ENCODE measurements at regions not wholly inside any gene's neighbourhood (a gene's known extent, or its start where the extent isn't known, plus 50 kb on each side); places are given as distances from the start of the nearest gene placed in this dataset.

DNA sequence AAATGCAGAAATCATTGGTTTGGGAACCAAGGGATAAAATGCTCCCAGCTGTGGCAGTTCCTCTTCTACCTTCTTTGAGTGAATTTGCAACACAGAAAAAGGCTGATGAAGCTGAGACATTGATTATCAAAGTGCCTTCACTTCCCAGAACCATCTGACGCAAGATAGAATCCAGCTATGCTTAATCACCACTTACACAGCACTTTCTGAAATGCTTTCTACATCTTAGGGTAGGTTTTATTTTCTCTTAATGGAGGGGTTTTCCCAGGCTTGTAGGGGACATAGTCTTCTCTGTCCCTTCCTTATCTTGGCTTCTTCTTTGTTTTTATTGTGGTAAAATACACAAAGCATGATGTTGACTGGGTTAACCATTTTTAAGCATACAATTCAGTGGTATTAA is 332.6 kb upstream of the ZNF32 start:
- H3K27ac ChIP-seq (ENCODE audit: low read depth in 2 of 2, low read length in 2 of 2), result no peak overlapping the region

DNA sequence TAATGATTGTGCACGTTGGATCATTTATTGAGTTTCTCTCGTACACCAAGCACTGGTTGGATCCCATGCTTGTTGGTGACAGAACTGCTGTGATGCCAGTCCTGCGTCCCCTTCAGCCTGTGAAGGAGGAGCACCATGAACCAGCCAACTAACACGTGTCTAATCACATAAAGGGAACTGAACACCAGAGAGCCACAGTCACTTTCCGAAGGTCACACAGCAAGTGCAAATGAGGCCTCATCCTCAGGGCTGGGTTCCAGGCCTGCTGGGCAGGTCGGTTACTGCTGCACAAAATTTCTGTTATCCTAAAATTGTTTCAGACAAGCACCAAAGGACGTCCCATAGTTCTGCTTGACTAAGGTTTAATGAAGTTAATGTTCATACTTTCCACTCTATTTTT is 332.0 kb upstream of the ZNF32 start:
- Histone ChIP-seq H3K27ac (ENCODE audit: low read depth in 2 of 2, low read length in 2 of 2) (no peak overlapping the region), H3K27me3 (ENCODE audit: control insufficient read depth in 2 of 2, insufficient read depth in 2 of 2, low read length in 2 of 2) (no peaks in the 10 kb centered on the region), H3K9me3 (ENCODE audit: control insufficient read depth in 2 of 2, low read length in 2 of 2) (no peaks in the 10 kb centered on the region), H3K36me3 (ENCODE audit: control insufficient read depth in 2 of 2, insufficient read depth in 2 of 2, low read length in 2 of 2) (no peaks in the 10 kb centered on the region), H3K4me1 (ENCODE audit: control insufficient read depth in 2 of 2, insufficient read depth in 2 of 2, low read length in 2 of 2) (no peaks in the 10 kb centered on the region), H3K4me3 (ENCODE audit: low read length in 2 of 2) (no peak overlapping the region), H3K9ac (ENCODE audit: low read depth in 1 of 2, low read length in 2 of 2) (no peak overlapping the region)

More for the DNA sequence above, 332.6 kb upstream of the ZNF32 start:
- no peaks in the 10 kb centered on the region for H3K36me3 ChIP-seq (ENCODE audit: control insufficient read depth in 2 of 2, insufficient read depth in 2 of 2, low read length in 2 of 2)
- no peaks in the 10 kb centered on the region for H3K9me3 ChIP-seq (ENCODE audit: control insufficient read depth in 2 of 2, low read length in 2 of 2)
- H3K27me3 ChIP-seq (ENCODE audit: control insufficient read depth in 2 of 2, insufficient read depth in 2 of 2, low read length in 2 of 2), result no peaks in the 10 kb centered on the region
- no peaks in the 10 kb centered on the region for H3K4me1 ChIP-seq (ENCODE audit: control insufficient read depth in 2 of 2, insufficient read depth in 2 of 2, low read length in 2 of 2)
- no peak overlapping the region for H3K4me3 ChIP-seq (ENCODE audit: low read length in 2 of 2)
- H3K9ac ChIP-seq (ENCODE audit: low read depth in 1 of 2, low read length in 2 of 2), result no peak overlapping the region

DNA sequence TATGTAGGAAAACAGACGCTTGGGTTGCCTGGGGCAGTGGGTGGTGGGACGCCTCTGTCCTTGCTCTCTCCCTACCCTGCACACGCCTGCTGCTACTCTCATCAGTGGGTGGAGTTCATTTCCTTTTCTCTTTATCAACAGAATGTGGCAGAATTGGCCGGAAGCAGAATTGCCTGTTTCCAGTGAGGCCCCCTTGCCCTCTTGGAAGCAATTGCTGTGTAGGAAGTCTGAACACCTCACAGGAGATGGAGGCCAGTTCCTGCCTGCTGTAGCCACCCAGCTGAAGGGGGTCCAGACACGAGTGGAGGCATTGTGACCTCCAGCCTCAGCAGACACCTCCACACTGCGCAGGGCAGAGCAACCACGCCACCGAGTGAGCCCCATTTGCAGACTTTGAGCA is 331.6 kb upstream of the ZNF32 start:
- Histone ChIP-seq H3K9ac (ENCODE audit: low read depth in 1 of 2, low read length in 2 of 2) (no peak overlapping the region), H3K9me3 (ENCODE audit: control insufficient read depth in 2 of 2, low read length in 2 of 2) (no peaks in the 10 kb centered on the region), H3K4me3 (ENCODE audit: low read length in 2 of 2) (no peak overlapping the region), H3K27me3 (ENCODE audit: control insufficient read depth in 2 of 2, insufficient read depth in 2 of 2, low read length in 2 of 2) (no peaks in the 10 kb centered on the region), H3K27ac (ENCODE audit: low read depth in 2 of 2, low read length in 2 of 2) (no peak overlapping the region), H3K36me3 (ENCODE audit: control insufficient read depth in 2 of 2, insufficient read depth in 2 of 2, low read length in 2 of 2) (no peaks in the 10 kb centered on the region), H3K4me1 (ENCODE audit: control insufficient read depth in 2 of 2, insufficient read depth in 2 of 2, low read length in 2 of 2) (no peaks in the 10 kb centered on the region)

DNA sequence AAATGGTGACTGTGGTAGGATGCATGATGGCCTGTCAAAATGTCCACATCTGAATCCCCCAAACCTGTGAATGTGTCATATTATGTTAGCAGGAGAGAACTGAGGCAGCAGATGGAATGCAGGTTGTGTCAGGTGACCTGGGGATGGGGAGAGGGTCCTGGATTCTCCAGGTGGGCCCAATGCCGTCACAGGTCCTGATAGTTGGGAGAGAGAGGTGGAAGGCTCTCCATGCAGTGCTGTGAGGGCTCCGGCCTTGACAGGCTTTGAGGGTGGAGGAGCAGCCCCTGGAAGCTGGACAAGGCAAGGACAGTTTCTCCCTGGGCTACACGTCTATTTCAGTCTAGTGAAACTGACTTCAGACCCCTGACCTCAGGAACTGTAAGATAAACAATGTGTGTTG is 330.9 kb upstream of the ZNF32 start:
- Histone ChIP-seq H3K9ac (ENCODE audit: low read depth in 1 of 2, low read length in 2 of 2) (no peak overlapping the region), H3K4me3 (ENCODE audit: low read length in 2 of 2) (no peak overlapping the region), H3K4me1 (ENCODE audit: control insufficient read depth in 2 of 2, insufficient read depth in 2 of 2, low read length in 2 of 2) (no peaks in the 10 kb centered on the region), H3K36me3 (ENCODE audit: control insufficient read depth in 2 of 2, insufficient read depth in 2 of 2, low read length in 2 of 2) (no peaks in the 10 kb centered on the region), H3K27me3 (ENCODE audit: control insufficient read depth in 2 of 2, insufficient read depth in 2 of 2, low read length in 2 of 2) (no peaks in the 10 kb centered on the region), H3K27ac (ENCODE audit: low read depth in 2 of 2, low read length in 2 of 2) (no peak overlapping the region), H3K9me3 (ENCODE audit: control insufficient read depth in 2 of 2, low read length in 2 of 2) (no peaks in the 10 kb centered on the region)

DNA sequence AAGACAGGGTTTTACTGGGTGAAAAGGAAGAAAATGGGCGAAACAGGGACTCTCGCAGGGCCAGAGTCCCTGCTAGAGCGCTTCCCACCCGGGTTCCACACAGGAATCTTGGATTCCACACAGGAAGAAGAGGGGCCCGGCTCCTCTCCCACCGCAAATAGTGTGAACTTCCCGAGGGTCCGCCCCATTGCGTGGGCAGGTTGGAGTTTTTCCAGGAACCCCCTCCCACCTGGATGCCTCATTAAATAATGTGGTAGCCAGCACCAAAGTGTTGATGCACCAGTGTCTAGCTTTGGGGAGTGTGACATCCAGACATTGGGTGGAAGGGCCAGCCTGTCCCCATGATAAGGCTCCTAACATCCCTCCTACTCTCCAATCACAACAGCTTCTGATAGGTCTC is 330.3 kb upstream of the ZNF32 start:
- H3K9me3 ChIP-seq (ENCODE audit: control insufficient read depth in 2 of 2, low read length in 2 of 2), result no peaks in the 10 kb centered on the region
- H3K9ac ChIP-seq (ENCODE audit: low read depth in 1 of 2, low read length in 2 of 2), result no peak overlapping the region
- no peaks in the 10 kb centered on the region for H3K36me3 ChIP-seq (ENCODE audit: control insufficient read depth in 2 of 2, insufficient read depth in 2 of 2, low read length in 2 of 2)
- H3K27ac ChIP-seq (ENCODE audit: low read depth in 2 of 2, low read length in 2 of 2), result no peak overlapping the region
- no peaks in the 10 kb centered on the region for H3K4me1 ChIP-seq (ENCODE audit: control insufficient read depth in 2 of 2, insufficient read depth in 2 of 2, low read length in 2 of 2)
- H3K27me3 ChIP-seq (ENCODE audit: control insufficient read depth in 2 of 2, insufficient read depth in 2 of 2, low read length in 2 of 2), result no peaks in the 10 kb centered on the region
- H3K4me3 ChIP-seq (ENCODE audit: low read length in 2 of 2), result no peak overlapping the region

DNA sequence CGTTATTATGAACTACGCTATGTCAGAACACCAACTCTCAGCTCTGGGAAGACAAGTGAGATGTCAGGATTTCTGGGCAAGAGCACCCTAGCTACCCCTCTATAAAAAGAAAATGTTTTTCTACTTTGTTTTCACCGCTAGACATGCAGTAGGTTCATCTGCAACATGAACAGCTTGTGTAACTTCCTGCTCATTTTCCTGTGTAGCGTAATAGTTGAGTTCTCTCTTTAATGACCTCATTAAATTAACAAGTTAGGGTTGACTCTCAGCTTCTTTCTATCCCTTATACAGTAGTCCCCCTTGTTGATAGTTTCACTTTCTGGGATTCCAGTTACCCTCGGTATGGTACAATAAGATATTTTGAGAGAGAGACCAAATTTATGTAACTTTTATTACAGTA is 329.4 kb upstream of the ZNF32 start:
- H3K4me3 ChIP-seq (ENCODE audit: low read length in 2 of 2), result no peak overlapping the region
- H3K4me1 ChIP-seq (ENCODE audit: control insufficient read depth in 2 of 2, insufficient read depth in 2 of 2, low read length in 2 of 2), result no peaks in the 10 kb centered on the region
- H3K27ac ChIP-seq (ENCODE audit: low read depth in 2 of 2, low read length in 2 of 2), result no peak overlapping the region
- no peaks in the 10 kb centered on the region for H3K36me3 ChIP-seq (ENCODE audit: control insufficient read depth in 2 of 2, insufficient read depth in 2 of 2, low read length in 2 of 2)
- H3K27me3 ChIP-seq (ENCODE audit: control insufficient read depth in 2 of 2, insufficient read depth in 2 of 2, low read length in 2 of 2), result no peaks in the 10 kb centered on the region
- no peak overlapping the region for H3K9ac ChIP-seq (ENCODE audit: low read depth in 1 of 2, low read length in 2 of 2)
- no peaks in the 10 kb centered on the region for H3K9me3 ChIP-seq (ENCODE audit: control insufficient read depth in 2 of 2, low read length in 2 of 2)

DNA sequence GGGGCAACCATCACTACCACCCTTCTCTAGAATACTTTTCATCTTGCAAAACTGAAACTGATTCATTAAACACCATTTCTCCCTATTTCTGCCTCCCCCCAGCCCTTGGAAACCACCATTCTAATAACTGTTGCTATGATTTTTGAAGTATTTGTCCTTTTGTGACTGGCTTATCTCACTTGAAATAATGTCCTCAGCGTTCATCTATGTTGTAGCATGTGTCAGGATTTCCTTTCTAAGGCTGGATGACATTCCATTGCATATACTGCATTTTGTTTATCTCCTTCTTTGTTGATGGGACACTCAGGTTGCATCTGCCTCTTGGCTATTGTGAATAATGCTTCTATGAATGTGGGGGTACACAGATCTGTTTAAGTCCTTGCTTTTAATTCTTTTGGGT is 327.6 kb upstream of the ZNF32 start:
- H3K9me3 ChIP-seq (ENCODE audit: control insufficient read depth in 2 of 2, low read length in 2 of 2), result no peaks in the 10 kb centered on the region
- H3K27ac ChIP-seq (ENCODE audit: low read depth in 2 of 2, low read length in 2 of 2), result no peak overlapping the region
- no peak overlapping the region for H3K9ac ChIP-seq (ENCODE audit: low read depth in 1 of 2, low read length in 2 of 2)
- H3K4me3 ChIP-seq (ENCODE audit: low read length in 2 of 2), result no peak overlapping the region
- no peaks in the 10 kb centered on the region for H3K4me1 ChIP-seq (ENCODE audit: control insufficient read depth in 2 of 2, insufficient read depth in 2 of 2, low read length in 2 of 2)
- no peaks in the 10 kb centered on the region for H3K27me3 ChIP-seq (ENCODE audit: control insufficient read depth in 2 of 2, insufficient read depth in 2 of 2, low read length in 2 of 2)
- H3K36me3 ChIP-seq (ENCODE audit: control insufficient read depth in 2 of 2, insufficient read depth in 2 of 2, low read length in 2 of 2), result no peaks in the 10 kb centered on the region

DNA sequence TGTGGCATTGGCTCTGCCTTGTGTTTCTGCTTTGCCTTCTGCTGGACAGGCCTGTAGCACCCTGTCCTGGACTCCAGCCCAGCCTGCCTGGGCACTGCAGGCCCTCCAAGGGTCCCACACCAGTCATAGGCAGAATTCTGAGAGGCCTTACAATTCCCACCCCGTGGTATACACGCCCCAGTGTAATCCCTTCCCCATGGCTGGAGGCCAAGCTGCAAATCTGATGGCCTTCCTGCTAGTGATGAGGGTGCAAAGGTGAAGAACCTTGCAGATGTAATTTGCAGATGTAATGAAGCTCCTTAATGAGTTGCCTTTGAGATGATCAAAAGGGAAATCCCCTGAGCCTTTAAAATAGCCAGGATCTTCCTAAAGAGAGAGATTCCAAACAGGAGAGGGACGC is 325.1 kb upstream of the ZNF32 start:
- no peaks in the 10 kb centered on the region for H3K27me3 ChIP-seq (ENCODE audit: control insufficient read depth in 2 of 2, insufficient read depth in 2 of 2, low read length in 2 of 2)
- no peaks in the 10 kb centered on the region for H3K9me3 ChIP-seq (ENCODE audit: control insufficient read depth in 2 of 2, low read length in 2 of 2)
- H3K9ac ChIP-seq (ENCODE audit: low read depth in 1 of 2, low read length in 2 of 2), result no peak overlapping the region
- H3K4me3 ChIP-seq (ENCODE audit: low read length in 2 of 2), result no peak overlapping the region
- H3K4me1 ChIP-seq (ENCODE audit: control insufficient read depth in 2 of 2, insufficient read depth in 2 of 2, low read length in 2 of 2), result no peaks in the 10 kb centered on the region
- H3K27ac ChIP-seq (ENCODE audit: low read depth in 2 of 2, low read length in 2 of 2), result no peak overlapping the region
- H3K36me3 ChIP-seq (ENCODE audit: control insufficient read depth in 2 of 2, insufficient read depth in 2 of 2, low read length in 2 of 2), result no peaks in the 10 kb centered on the region

DNA sequence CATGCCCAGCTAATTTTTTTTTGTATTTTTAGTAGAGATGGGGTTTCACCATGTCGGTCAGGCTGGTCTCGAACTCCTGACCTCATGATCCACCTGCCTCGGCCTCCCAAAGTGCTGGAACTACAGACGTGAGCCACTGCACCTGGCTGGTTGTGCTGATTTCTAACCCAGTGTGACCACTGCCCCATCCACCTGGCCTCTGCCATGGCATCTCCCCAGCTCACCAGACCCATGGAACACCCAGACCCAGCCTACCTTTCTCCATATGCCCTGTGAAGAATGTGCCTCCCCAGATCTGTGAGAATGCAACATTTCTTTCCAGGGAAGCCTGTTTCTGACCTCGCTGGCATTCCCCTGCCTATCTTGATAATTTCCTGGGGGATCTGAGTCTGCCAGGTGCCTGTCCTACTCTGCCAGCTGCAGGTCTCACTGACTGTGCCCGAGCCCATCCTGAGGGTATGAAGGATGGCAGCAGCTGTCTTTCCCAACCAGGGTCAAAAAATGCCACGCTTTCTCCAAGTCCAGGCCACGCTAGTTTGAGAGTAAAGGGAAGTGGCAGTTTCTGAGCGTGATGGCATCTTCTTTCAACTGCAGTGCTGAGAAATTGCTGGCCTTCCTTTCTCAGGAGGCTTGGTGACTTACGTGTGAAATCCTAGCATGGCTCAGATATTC is 324.4 kb upstream of the ZNF32 start:
- Histone ChIP-seq H3K4me1 (ENCODE audit: control insufficient read depth in 2 of 2, insufficient read depth in 2 of 2, low read length in 2 of 2) (no peaks in the 10 kb centered on the region), H3K27me3 (ENCODE audit: control insufficient read depth in 2 of 2, insufficient read depth in 2 of 2, low read length in 2 of 2) (no peaks in the 10 kb centered on the region), H3K9ac (ENCODE audit: low read depth in 1 of 2, low read length in 2 of 2) (no peak overlapping the region), H3K4me3 (ENCODE audit: low read length in 2 of 2) (no peak overlapping the region), H3K27ac (ENCODE audit: low read depth in 2 of 2, low read length in 2 of 2) (no peak overlapping the region), H3K9me3 (ENCODE audit: control insufficient read depth in 2 of 2, low read length in 2 of 2) (no peaks in the 10 kb centered on the region), H3K36me3 (ENCODE audit: control insufficient read depth in 2 of 2, insufficient read depth in 2 of 2, low read length in 2 of 2) (no peaks in the 10 kb centered on the region)

DNA sequence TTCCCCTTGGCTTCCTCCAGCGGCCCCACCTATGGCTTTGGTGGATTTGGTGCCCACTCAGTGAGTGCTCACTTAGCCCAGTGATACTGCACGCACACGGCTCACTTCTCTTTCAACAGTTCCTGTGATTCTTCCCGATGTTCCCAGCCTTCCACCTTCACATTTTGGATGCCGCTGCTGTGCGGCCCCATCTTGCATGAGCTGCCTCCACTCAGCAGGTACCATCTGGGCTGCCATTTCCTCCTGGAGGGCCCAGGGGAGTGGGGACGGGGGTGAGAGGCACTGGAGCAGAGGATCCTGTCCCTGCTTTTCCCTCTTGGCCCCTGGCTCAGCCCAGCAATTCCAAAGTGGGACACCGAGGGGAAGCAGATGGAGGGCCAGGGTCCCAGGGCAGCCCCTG is 323.3 kb upstream of the ZNF32 start:
- no peak overlapping the region for H3K9ac ChIP-seq (ENCODE audit: low read depth in 1 of 2, low read length in 2 of 2)
- H3K4me3 ChIP-seq (ENCODE audit: low read length in 2 of 2), result no peak overlapping the region
- no peaks in the 10 kb centered on the region for H3K9me3 ChIP-seq (ENCODE audit: control insufficient read depth in 2 of 2, low read length in 2 of 2)
- no peak overlapping the region for H3K27ac ChIP-seq (ENCODE audit: low read depth in 2 of 2, low read length in 2 of 2)
- H3K27me3 ChIP-seq (ENCODE audit: control insufficient read depth in 2 of 2, insufficient read depth in 2 of 2, low read length in 2 of 2), result no peaks in the 10 kb centered on the region
- no peaks in the 10 kb centered on the region for H3K36me3 ChIP-seq (ENCODE audit: control insufficient read depth in 2 of 2, insufficient read depth in 2 of 2, low read length in 2 of 2)
- no peaks in the 10 kb centered on the region for H3K4me1 ChIP-seq (ENCODE audit: control insufficient read depth in 2 of 2, insufficient read depth in 2 of 2, low read length in 2 of 2)

DNA sequence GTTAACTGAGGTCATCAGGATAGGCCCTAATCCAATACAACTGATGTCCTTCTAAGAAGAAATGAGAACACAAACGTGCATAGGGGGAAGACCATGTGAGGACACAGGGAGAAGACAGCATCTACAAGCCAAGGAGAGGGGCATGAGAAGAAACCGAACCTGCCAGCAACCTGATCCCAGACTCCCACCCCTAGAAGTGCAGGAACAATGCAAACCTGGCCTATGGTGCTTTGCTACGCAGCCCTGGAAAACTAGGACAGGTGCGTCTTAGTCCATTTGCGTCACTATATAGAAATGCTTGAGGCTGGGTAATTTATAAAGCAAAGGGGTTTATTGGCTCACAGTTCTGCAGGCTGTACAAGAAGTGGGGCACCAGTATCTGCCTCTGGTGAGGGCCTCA is 322.6 kb upstream of the ZNF32 start:
- H3K4me3 ChIP-seq (ENCODE audit: low read length in 2 of 2), result no peak overlapping the region
- no peak overlapping the region for H3K27ac ChIP-seq (ENCODE audit: low read depth in 2 of 2, low read length in 2 of 2)
- no peaks in the 10 kb centered on the region for H3K9me3 ChIP-seq (ENCODE audit: control insufficient read depth in 2 of 2, low read length in 2 of 2)
- no peaks in the 10 kb centered on the region for H3K4me1 ChIP-seq (ENCODE audit: control insufficient read depth in 2 of 2, insufficient read depth in 2 of 2, low read length in 2 of 2)
- H3K36me3 ChIP-seq (ENCODE audit: control insufficient read depth in 2 of 2, insufficient read depth in 2 of 2, low read length in 2 of 2), result no peaks in the 10 kb centered on the region
- no peak overlapping the region for H3K9ac ChIP-seq (ENCODE audit: low read depth in 1 of 2, low read length in 2 of 2)
- H3K27me3 ChIP-seq (ENCODE audit: control insufficient read depth in 2 of 2, insufficient read depth in 2 of 2, low read length in 2 of 2), result no peaks in the 10 kb centered on the region

Data from mucosa of rectum (tissue), 2 donors.